ENCODE measurements at regions not wholly inside any gene's neighbourhood (a gene's known extent, or its start where the extent isn't known, plus 50 kb on each side); places are given as distances from the start of the nearest gene placed in this dataset.
"Not testable (repeated sequence)": the region's sequence is repeated elsewhere in the genome, so short reads cannot be mapped to it uniquely, and the experiment has no call there.

DNA sequence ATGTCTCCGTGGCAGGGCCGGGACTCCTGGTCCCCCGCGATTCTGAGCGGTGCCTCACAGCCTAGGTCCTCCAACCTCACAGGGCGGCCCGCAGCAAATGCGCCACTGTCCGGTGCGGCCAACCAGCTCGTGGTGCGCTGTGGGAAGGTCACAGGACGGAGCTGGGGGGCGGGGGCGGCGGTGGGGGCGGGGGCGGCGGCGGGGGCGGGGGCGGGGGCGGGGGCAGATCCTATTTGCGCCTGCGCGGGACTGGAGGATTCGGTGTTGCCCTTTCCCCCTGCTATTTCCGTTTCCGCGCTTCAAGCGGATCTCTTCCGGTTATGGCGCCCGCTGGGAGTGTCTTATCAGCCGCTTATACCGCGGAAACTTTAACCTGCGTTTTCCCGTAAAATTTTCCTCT is 106.7 kb upstream of the SNRPN start:
- no peak for DNase-seq

DNA sequence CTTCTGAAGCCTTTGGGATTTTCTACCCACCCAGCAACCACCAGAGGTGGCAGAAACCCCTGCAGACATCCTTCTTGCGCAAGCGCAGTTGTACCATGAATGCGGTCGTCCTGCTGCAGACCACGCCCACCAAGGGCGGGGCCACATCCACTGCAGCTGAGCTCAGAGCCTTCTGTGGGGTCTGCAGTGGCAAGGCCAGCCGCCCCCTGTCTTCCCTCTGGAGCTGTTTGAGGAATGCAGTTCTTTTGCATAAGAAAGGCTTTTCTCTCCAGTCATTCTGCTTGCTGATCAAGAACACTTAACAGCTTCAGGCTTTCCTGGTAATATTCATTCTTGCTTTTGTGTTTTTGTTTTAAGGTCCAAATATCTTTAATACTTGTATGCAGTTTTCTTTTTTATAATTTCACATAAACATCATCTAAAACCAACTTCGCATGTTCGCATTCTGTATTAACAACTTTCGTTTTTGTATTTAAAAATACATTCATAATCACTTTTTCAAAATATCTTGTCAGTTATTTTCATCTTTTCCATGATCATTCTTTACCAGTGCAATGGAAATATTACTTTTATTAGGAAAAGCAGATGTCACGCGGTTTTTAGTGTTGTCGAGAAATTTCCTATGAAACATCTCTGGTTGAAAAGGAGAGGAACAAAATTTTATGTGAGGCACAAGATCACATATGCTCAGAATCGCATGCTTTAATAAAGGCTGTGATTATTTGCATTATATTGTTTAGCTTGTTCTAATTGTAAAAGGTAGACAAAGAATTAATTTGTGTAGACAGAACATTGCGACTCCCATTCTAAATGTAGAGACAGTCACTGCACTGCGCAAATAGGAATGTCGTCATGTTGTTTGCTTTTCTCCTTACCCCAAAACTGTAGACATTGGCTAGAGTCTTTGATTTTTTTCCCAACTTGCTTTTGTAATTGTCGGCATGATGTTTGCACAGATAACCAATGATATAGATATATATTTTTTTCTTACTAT is 98.1 kb upstream of the SNRPN start:
- DNase-seq = no peak

DNA sequence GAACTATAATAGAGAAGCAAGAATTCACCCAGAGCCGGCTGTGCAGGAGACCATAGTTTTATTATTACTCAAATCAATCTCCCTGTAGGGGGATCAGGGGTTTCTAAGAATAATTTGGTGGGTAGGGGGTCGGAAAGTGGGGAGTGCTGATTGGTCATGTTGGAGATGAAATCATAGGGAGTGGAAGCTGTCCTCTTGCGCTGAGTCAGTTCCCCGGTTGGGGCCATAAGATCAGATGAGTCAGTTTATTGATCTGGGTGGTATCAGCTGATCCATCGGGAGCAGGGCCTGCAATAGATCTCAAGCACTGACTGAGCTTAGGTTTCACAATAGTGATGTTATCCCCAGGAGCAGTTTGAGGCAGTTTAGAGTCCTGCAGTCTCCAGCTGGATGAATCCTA is 97.0 kb upstream of the SNRPN start:
- DNase-seq = no peak

DNA sequence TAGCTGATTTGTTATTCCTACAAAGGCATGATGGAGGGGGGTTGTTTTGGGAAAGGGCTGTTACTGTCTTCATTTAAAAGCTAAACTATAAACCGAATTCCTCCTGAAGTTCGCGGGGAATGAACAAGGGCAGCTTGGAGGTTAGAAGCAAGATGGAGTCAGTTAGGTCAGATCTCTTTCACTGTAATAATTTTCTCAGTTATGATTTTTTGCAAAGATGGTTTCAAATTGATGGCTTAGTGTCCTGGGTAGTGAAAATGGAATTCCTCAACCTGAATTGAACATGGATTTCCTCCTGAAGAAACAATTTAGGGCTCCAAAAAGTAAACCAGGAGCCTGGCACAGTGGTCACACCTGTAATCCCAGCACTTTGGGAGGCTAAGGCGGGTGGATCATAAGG is 96.6 kb upstream of the SNRPN start:
- DNase-seq = not testable (repeated sequence)

DNA sequence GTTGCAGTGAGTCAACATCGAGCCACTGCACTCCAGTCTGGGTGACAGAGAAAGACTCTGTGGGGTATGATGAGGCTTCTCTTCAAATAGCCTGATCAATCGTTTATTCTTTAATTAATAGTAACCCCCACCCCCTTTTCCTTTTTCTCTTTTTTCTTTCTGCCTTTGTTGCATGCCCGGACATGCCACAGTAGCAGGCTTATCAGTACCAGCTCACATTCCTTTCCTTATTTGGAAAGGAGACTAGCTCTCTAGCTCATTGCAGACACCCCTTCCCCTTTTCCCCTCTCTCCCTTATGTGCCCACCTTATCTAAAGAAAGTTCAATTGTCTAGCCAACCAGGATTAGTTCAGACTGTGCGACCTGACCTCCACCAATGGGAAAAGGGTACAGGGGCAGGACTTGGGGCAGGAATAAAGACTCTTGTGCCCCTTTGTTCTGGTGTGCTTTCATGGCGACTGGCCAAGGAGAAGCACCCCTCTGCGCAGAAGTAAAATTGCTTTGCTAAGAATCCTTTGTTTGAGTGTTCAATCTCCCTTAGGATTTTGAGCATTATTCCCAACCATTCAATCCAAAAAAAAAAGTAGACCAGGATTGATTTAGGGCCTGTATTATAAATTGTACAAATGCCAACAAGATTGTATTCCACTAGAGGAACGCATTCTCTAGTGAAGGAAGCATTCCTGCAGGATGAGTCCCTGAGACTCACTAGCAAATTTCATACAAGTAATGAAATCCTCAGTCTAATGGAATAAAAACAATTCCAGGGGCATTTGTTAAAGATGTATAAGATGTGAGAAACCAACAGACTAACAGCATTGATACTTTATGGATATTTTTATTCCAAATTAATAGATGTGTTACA is 95.8 kb upstream of the SNRPN start:
- no peak for DNase-seq

DNA sequence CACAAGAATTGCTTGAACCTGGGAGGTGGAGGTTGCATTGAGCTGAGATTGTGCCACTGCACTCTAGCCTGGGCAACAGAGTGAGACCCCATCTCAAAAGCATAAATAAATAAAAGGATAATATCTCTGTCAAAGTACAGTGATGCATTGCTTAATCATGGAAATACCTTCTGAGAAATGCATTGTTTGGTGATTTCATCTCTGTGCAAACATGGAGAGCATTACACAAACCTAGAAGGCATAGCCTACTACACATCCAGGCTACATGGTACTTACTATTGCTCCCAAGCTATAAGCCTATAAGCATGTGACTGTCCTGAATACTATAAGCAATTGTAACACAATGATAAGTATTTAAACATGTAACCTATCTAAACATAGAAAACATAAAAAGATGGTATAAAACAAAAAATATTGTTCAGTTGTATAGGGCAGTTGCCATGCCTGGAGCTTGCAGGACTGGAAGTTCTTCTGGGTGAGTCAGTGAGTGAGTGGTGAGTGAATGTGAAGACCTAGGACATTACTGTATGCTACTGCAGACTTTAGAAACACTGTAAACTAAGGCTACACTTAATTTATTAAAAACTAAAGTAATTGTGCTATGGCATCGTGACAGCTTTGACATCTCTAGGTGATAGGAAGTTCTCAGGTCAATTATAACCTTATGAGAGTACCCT is 93.6 kb upstream of the SNRPN start:
- DNase-seq = no peak

DNA sequence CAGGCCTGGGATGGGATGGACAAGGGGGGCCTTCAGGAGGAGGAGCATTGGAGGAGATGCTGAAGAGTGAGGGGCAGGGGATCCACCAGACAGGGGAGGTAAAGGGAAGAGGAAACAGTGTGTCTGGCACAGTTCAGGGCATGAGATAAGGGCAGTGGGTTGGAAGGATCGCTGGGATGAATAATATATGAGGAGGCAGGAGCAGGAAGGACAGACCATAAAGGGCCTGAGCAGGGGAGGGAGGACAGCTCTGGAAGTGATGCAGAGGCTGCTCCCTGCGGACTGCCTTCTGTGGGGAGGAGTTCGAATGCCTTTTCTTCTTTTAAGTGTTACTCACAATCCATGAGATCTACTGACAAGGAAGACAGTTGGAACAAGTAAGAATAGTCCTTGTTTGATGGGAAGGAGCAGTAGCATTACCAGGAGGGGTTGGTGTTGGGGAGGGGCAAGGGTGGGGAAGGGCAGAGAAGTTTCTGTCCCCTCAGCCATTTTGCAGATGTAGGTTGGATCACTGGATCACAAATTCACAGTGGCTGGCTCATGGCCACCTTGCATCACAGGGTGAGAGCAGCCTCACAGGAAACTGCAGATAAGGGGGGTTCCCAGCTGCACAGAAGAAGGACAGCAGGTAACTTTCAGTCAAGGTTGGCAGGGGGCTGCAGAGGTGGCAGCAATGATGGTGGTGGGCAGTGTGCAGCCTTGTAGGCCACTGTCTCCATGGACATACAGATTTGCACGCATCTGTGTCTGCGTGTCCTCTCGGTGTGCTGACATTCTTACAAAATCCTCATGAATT is 91.9 kb upstream of the SNRPN start:
- DNase-seq = no peak

DNA sequence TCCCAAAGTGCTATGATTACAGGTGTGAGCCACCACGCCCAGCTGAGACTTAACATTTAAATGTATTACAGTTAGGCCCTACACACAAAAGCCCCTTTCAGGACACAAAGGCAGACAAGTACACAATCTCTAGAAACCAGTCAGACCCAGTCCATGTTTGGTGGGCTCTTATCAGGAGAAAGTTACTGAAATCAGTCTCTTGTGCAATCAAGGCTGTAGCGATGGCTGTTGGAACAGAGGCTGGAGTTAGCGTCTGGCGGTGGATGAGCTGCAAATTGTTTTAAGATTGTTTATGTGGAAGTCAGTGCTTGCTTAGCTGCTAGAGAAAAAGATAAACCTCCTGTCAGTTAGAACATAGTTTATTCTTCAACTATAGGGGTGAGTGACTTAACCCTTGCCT is 89.5 kb upstream of the SNRPN start:
- no peak for DNase-seq

DNA sequence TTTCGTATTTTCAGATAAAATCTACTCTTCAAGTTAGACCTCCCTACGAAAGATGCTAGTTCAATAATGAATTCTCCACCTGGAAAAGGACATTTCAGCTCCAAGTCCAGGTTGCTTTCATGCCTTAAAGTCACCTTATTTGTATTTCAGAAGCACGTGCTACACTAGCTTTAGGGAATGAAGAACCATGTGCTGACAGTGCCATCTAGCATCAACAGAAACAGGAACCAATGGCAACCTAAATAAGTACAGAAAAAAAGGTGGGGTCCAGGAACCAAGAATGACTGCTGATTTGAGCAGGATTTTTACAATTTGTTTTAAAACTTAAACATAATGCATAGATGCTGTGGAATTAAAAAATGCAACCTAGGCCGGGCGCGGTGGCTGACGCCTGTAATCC is 77.6 kb upstream of the SNRPN start:
- DNase-seq = no peak

DNA sequence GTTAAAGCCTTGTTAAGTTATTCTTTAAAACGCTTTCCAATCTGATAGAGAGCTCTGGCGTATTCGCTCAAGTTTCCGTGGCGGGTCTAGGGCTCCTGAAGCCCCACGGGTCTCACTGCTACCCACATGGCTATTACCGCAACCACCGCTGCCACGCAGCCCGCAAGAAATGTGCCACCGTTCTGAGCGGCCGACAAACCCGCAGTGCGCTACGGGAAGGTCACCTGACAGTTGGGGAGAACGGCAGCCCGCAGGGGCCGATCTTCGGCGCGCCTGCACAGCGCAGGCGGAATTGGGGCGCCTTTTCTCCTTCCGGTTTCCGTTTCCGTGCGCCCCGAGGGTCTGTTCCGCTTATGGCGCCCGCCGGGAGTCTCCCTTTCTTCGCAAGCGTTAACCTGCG is 76.6 kb upstream of the SNRPN start:
- no peak for DNase-seq

DNA sequence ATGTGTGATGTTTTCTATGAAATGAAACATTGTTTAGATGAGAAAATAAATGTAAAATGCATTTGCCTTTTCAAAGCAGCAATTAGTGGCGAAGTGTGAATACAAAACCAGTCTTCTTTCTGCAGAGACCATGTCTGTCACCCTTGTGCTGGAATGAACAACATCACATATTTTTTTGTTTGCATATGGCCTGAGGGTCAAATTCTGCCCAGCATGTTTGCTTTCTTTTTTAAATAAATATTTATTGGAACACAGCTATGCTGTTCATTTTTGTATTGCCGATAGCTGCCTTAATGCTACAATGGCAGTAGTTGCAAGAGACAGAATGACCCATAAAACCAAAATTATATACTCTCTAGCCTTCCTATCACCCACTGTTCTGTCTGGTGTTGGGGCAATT is 75.3 kb upstream of the SNRPN start:
- DNase-seq = no peak

DNA sequence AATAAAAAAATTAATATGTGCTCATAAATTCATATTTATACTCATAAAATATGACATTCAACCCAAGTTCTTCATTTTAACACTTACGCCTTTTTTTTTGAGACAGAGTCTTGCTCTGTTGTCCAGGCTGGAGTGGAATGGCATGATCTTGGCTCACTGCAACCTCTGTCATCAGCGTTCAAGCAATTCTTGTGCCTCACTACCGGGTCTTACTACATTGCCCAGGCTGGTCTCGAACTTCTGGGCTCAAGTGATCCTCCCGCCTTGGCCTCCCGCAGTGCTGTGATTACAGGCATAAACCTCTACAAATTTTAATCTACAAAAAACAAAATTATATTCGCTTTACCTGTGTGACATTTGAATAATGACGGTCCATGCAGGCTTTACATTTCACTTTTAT is 74.1 kb upstream of the SNRPN start:
- no peak for DNase-seq

DNA sequence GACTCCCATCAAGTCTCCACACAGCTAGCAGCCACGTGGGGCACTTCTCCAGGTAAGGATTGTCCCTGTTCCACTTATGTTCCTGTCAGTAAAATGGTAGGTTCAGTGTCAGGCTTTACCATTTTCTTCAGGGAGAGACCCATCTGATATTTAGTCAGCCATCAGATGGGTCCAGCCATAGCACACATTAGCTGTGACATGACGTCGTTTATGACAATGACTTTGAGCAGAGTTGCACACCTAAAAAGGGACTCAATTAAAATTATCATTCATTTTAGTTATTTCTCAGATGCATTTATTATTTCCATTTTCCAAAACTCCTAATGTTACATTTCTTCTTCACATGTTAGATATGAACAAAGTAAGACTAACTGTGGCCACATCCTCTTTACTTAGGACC is 68.2 kb upstream of the SNRPN start:
- DNase-seq = no peak

DNA sequence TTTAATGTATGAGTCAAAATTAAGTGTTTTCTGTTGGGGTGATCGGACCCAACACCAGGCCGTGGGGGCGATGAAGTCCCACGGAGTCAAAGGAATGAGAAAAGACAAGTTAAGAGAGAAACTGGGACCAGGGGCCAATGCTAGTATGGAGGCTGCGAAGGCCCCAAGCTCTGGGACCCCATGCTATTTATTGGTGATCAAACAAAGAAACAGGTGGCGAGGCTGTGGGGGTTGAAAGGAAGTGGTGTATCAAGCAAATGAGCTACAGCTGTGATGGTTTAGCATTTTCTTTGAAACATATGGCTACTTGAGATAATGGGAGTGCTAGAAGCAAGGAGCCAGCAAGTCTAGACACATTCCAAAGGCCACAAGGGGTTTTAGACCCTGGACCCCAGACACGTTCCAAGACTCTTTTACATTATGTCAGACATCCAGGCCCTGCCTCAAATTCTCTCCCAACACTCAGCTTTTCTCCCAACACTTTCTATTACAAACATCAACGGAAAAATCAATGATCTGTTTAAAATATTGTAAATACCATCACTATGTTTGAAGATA is 56.0 kb upstream of the SNRPN start:
- no peak for DNase-seq

DNA sequence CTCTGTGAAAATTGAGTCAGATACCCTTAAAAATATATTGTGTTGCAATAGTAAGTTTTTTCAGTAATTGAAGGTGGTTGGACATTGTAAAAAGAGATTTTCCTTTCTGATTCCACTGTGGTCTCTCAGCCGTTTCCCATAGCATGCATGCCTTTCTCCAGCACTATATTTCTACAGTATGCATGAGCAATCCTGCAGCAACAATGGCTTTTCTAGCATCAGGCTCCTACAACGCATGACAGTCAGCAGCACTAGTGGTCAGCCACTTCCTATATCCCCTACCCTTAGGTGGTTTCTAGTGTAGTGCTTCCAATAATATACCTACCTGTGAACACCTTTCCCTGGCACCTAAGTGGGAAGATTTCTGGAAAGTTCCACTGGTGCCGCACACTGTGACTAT is 55.4 kb upstream of the SNRPN start:
- DNase-seq = no peak

DNA sequence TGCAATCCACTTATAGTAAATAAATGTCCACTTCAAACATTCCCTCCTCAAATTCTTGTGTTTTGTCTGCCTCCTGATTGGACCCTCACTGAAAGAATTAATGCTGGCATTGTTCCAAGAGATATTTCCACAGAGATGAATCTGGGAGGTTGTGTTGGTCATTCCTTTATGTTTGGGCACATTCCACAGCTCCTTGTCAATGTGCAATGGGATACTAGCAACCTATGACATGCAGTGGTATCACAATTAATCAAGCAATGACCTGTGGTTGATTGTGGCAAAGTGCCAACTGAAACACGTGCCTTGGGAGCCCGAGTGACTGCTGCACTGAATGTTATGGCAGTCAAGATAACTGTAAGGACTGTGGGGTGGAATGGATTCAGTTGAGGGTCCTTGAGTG is 55.0 kb upstream of the SNRPN start:
- DNase-seq = no peak

DNA sequence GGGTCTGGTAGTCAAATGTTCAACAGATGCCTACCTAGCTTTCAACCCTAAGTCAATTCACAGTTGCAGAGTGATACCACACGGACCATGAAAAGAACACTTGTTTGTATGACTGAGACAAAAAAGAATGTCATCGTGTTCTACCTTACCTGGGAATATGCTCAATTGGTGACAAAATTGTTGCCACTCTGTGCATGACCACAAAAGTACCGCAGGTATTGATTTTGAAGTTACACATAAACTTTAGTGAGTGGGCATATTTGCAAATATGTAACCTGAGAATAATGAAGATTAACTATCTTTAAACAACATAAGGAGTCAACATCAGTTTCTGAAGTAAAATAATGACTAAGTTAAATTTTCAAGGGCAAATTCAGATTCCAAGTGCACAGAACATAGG is 53.4 kb upstream of the SNRPN start:
- no peak for DNase-seq

All from suppressor macrophage treated with lipopolysaccharide for 4 hours (primary cell).